Activated gamma-delta T cell (primary cell): ENCODE measurements at regions not wholly inside any gene's neighbourhood (a gene's known extent, or its start where the extent isn't known, plus 50 kb on each side); places are given as distances from the start of the nearest gene placed in this dataset.
"Not testable (repeated sequence)": the region's sequence is repeated elsewhere in the genome, so short reads cannot be mapped to it uniquely, and the experiment has no call there.

Experiments used
- DNase-seq: peaks from one replicate; lab custom pipeline; 2025; lab: John Stamatoyannopoulos, UW

GRCh38 chr5:54821445-54822323 is 163.7 kb downstream of the ESM1 start:
- DNase-seq, result no peak

GRCh38 chr5:54820346-54821134 is 164.9 kb downstream of the ESM1 start:
- DNase-seq, result no peak

GRCh38 chr5:54807421-54807820 is 178.0 kb downstream of the ESM1 start:
- DNase-seq, result no peak

- no peak for DNase-seq
Measured at GRCh38 chr5:54804521-54804920, 180.9 kb downstream of the ESM1 start.

DNA sequence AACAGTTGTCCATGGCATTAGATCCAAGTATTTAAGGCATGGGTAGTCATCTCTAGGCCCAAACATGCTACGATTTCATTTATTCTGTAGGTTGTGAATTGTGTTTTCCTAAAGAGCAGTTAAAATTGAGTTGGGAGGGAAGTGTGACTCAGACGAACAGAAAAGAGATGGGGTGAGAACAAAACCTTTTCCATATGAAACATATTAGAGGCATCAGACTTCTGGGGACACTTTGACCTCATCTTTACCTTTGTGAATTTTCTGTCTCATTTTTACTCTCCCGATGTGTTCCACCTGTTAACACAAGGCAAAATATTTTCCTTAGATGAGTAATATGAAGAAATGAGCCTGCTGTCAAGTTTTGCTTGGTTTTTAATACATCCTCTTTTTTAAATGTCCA is 181.3 kb downstream of the ESM1 start:
- no peak for DNase-seq

- no peak for DNase-seq
Measured at GRCh38 chr5:54803471-54804011, 181.9 kb downstream of the ESM1 start.

DNA sequence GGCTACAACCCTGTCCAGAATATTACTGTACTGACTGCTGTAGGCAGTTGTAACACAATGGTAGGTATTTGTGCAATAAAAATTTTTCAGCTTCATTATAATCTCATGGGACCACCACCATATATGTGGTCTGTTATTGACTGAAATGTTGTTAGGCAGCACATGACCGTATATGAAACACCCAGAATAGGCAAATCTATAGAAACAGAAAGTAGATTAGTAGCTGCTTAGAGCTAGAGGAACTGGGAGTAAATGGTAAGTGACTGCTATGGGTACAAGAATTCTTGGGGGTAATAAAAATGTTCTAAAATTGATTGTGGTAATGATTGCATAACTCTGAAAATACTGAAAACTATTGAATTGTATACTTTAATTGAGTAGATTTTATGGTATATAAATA is 185.7 kb downstream of the ESM1 start:
- no peak for DNase-seq

GRCh38 chr5:54795777-54796176 is 189.6 kb downstream of the ESM1 start:
- DNase-seq, result no peak

DNA sequence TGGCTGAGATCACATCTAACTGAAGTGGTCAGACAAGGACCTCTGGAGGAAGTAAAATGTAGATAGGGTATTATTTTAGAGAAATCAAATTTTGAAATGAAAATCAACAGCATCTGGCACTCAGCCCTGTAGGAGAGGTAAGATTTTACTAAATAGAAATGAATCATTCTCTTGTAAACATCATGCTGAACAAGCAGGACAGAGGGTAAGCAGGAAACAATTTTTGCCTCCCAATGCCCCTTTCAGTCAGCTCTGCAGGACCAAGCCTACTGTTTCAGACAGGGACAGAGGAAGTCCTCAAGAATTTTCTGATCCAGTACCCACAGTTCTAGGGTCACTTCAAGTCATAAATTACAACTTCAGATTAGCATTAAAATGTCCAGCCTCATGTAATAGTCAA is 190.1 kb downstream of the ESM1 start:
- DNase-seq, result no peak

DNA sequence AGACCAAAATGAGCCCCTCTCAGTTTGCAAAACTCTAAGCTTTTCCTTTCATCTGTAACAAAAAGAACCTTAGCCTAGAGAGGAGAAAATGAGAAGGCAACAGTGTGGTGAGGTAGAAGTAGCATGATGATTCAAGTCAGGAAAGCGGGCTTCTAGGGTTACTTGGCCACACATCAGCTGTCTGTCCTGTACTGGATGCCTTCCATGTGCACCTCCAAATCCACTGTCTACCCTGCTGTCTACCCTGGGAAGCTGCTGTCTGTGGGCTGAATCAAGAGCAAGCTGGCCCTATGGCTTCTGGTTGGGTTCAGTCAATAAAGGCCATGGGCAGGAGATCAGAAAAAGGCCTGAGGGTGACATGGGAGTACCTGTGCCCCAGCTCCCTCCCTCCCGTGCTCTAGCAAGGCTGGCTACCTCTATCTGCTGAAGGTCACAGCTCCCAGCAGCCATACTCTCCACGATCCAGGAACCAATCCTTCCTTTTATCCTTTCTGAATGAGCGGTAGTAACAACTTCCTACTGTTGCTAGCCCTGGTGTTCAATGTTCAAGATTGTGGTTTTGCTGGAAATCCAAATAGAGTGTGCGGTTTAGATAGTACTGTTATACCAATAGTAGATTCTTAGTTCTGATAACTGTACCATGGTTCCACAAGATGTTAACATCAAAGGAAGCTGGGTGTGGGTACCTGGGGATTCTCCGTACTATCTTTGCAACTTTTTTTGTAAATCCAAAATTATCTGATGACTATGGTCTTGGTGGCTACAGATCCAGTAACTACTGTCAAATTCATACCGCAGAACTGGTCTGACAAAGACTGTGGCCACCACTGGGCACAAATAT is 191.0 kb downstream of the ESM1 start:
- DNase-seq, result no peak

- no peak for DNase-seq
Measured at GRCh38 chr5:54793468-54794134, 191.8 kb downstream of the ESM1 start.

- no peak for DNase-seq
Measured at GRCh38 chr5:54792611-54793404, 192.6 kb downstream of the ESM1 start.

- DNase-seq, result not testable (repeated sequence)
Measured at GRCh38 chr5:54787910-54788309, 197.5 kb downstream of the ESM1 start.

- no peak for DNase-seq
Measured at GRCh38 chr5:54785729-54786591, 199.4 kb downstream of the ESM1 start.

DNA sequence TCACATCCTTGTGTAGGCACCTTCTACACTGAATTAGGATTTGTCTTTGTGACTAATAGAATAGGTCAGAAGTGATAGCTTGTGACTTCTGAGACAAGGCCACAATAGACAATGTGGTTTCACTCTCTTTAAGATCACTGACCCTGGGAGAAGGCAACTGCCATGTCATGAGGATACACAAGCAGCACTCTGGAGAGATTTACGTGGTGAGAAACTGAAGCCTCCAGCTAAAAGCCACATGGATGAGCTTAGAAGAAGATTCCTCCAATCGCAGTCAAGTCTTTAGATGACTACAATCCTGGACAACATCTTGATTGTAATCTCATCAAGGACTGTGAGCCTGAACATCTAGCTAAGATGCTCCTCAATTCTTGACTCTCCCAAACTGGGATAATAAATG is 206.6 kb downstream of the ESM1 start:
- DNase-seq, result no peak

DNA sequence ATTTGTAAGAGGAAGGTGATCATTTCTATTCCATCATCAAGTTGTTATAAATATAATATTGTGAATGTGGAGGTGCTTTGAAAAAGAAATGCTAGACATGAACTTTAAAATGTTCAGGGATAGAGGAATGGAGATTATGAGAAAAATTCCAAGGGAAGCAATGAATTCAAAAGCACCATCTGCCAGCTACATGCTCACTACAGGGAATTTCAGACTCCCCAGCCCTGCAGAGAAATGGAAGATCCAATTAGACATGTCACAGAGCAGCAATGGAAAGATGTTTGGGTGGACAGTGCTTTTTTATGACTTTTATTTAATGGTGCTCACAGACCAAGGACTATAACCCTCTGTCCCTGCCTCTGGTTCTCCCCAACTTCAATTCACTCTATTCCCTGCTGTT is 209.7 kb downstream of the ESM1 start:
- DNase-seq, result no peak

DNA sequence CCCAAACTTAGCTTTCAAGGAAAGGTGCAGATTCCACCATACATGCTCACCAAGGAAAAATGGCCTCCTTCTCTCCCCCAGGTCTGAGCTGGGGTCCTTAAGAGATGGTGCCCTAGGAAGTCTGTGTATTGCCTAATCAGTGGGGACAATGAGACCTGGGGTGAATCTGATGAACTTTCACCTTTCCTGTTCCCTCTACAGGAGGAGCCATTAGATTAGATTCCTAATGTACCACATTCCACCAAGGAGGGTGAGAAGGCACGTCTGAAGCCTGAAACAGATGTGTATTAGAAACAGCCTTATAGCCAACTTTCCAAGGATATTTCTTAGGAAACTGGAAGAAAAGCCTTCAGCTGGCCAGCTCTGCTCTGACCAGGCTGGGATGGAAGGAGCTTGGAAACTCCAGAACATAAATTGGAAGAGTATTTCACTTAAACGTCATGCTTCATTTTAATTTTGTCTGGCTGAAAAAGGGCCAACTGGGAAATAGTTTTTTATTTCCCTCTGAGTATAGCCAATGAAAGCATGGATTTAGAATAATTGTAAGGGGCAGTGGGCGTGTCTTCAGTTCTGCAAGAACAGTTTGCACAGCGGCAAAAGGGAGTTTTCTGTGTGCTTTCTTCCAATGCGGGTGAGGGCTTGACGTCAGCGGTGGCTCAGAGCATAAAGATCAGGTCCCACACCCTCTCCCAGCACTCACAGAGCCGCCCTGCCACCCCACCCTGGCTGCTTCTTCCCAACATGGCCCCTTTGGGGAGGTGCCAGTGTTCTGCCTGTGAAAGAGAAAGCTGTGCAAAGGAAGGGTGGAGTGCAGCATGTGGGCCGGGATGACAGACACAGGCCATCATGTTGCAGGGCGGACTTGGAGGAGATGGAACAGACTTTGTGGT is 210.9 kb downstream of the ESM1 start:
- DNase-seq, result no peak

DNA sequence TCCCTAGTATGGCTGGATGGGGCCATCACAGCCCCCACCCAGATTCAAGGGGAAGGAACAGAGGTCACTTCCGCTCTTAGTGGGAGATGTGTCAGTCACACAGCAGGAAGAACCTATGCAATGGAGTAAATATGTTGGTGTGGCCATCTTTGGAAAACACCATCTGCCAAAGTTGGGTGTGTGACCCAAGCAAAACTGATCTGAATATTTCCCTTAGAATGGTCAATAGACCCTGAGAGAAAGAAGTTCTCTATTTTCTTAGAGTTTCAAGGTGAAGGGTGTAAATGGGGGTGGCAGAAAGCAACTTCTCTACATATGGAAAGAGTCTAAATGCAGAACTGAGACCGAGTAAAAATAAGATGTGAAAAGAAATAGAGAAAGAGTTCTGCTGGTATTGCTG is 212.7 kb downstream of the ESM1 start:
- DNase-seq, result no peak

DNA sequence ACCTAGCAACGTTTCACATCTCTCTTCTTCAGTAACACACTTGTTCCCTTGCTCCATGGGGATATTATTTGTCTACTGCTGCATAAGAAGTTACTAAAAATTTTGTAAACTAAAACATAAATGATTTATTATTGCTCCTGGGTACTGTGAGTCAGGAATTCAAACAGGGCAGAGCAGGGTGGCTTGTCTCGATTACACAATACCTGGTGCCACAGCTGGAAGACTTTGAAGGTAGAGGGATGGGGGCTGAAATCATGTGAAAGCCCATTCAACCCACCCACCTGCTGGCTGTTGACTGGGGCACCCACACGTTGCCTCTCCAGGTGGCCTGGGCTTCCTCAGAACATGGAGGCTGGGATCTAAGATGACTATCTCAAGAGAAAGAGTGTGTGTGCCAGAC is 213.2 kb downstream of the ESM1 start:
- no peak for DNase-seq
